ENCODE measurements at regions not wholly inside any gene's neighbourhood (a gene's known extent, or its start where the extent isn't known, plus 50 kb on each side); places are given as distances from the start of the nearest gene placed in this dataset.

DNA sequence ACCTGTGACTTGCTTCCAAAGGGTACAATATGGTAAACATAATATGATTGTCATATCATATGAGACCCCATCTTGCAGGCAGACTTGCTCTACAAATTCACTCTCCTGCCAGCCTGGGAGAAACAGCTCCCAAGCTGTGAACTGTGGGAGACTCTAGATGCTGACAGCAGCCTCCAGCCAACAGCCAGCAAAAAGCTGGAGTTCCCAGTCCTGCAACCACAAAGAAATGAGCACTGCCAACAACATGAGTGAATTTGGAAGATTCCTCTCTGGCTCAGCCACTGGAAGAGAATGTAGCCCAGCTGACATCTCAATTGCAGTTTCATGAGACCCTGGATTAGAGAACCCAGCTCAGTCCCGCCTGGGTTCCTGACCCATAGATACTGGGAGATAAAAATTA is 145.4 kb downstream of the QDPR start:
- Mint-ChIP-seq H3K27me3 (peaks cover 23% of the 10 kb centered on the region), H3K9me3 (no peaks in the 10 kb centered on the region), H3K4me1 (peaks cover 9% of the 10 kb centered on the region), H3K27ac (peak overlapping the region in 1 of 2 donors; percentile 15), H3K4me3 (no peak overlapping the region)
- ATAC-seq (no peak), DNase-seq (no peak)

DNA sequence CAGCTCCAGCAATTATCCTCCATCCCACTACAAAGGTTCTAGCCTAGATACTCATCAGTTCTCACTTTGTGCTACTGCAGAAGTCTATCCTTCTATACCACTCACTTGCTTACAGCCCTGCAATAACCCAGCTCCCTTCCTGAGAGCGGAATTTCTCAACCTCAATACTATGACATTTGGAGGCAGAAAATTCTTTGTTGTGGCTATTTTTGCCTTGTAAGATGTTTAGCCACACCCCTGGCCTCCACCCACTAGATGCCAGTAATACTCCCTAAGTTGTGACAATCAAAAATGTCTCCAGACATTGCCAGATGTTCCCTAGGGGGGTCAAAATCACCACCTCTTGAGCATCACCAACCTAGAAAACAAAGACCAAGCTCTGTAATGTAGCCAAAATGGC is 149.5 kb downstream of the QDPR start:
- ATAC-seq (no peak), DNase-seq (no peak)
- H3K27ac Mint-ChIP-seq: no peak overlapping the region
- no peak overlapping the region for H3K4me3 Mint-ChIP-seq
- no peaks in the 10 kb centered on the region for H3K9me3 Mint-ChIP-seq
- H3K4me1 Mint-ChIP-seq: peaks cover 9% of the 10 kb centered on the region
- H3K27me3 Mint-ChIP-seq: peaks cover 23% of the 10 kb centered on the region

DNA sequence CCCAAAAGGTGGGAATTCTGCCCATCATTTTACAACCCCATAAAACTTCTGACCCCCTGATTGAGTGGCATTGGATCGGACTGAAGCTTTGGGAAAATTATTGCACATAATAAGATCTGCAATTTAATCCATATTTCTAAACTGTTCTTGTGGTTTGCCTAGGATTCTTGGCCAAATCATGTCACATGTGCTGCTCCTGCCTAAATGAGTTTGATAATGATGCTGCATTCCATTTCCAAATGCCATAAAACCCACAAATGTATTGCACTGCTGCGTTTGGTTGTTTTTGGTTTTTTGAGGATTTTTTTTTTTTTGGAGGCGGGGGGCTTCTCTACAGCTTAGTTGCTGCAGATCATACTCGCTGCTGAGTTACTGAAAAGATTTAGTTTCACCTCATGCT is 153.6 kb downstream of the QDPR start:
- Mint-ChIP-seq H3K9me3 (no peaks in the 10 kb centered on the region), H3K4me3 (no peak overlapping the region), H3K27ac (no peak overlapping the region), H3K27me3 (peaks cover 24% of the 10 kb centered on the region), H3K4me1 (peaks cover 9% of the 10 kb centered on the region)
- no peak for DNase-seq
- no peak for ATAC-seq

DNA sequence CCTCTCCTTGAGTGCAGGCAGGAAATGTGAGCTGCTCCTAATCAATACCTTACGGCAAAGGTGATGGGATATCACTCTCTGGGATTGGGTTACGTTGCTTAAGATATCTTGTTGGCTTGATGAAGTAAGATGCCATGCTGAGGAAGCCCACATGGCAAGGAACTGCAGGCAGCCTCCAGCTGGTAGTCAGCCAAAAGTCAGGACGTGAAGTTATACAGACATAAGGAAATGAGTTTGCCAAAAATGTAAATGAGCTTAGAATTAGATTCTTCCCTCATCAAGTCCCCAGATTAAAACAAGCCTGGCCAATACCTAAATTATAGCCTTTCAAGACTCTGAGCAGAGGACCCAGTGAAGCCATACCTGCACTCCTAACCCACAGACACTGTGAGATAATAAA is 155.0 kb downstream of the QDPR start:
- ATAC-seq: no peak
- no peak overlapping the region for H3K4me3 Mint-ChIP-seq
- H3K27ac Mint-ChIP-seq: no peak overlapping the region
- DNase-seq: no peak
- no peaks in the 10 kb centered on the region for H3K9me3 Mint-ChIP-seq
- H3K27me3 Mint-ChIP-seq: peaks cover 13% of the 10 kb centered on the region
- H3K4me1 Mint-ChIP-seq: no peaks in the 10 kb centered on the region

DNA sequence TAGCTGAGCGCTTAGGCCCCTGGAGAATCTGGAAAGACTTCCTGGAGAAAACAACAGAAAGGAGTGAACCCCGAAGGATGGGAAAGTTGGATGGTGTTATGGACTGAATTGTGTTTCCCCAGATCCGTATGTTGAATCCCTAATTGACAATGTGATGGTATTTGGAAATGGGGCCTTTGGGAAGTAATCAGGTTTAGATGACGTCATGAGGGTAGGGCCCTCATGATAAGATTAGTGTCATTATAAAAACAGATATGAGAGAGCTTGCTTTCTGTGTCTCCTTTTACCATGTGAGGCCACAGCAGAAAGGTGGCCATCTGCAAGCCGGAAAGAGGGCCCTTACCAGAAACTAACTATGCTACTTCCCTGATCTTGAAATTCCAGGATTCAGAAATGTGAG is 159.5 kb downstream of the QDPR start:
- no peaks in the 10 kb centered on the region for H3K4me1 Mint-ChIP-seq
- peaks cover 9% of the 10 kb centered on the region for H3K27me3 Mint-ChIP-seq
- DNase-seq (no peak), ATAC-seq (no peak)
- H3K27ac Mint-ChIP-seq: no peak overlapping the region
- H3K9me3 Mint-ChIP-seq: no peaks in the 10 kb centered on the region
- H3K4me3 Mint-ChIP-seq: no peak overlapping the region

DNA sequence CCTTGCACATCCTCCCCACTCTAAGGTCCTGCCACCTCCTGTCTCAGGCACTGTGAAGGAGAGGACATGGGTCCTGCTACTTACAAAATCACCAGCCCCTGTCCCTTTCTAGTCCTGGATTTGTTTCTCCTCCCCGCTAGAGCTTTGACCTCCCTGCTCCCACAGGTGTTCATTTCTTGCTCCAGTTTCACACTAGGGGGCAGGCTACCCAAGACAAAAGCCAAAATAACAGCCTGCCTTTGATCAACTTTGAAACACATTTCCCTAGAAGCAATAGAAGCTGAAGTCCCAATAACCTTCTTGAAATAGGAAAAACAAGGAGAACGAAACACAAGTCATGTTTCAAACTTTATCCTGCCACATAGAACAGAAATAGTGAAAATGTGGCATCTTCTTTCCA is 164.4 kb downstream of the QDPR start:
- DNase-seq (peak; percentile 20 to 23), ATAC-seq (peak; percentile 54)
- Mint-ChIP-seq H3K27ac (no peak overlapping the region), H3K9me3 (peaks cover 0 to 4% of the 10 kb centered on the region in 2 donors), H3K4me3 (no peak overlapping the region), H3K4me1 (no peaks in the 10 kb centered on the region), H3K27me3 (no peaks in the 10 kb centered on the region)

DNA sequence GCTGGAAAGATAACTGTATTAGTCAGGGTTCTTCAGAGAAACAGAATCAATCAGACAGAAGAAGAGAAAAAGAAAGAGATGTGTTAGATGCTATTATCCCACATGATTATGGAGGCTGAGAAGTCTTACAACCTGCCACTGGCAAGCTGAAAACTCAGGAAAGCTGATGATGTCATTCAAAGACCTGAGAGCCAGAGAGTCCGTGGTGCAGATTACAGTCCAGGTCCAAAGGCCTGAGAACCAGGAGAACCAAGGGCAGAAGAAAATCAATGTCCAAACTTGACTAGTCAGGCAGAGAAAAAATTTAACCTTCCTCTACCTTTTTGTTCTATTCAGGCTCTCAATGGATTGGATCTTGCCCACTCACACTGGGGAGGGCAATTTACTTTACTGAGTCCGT is 172.5 kb downstream of the QDPR start:
- Mint-ChIP-seq H3K4me3 (no peak overlapping the region), H3K27ac (peak overlapping the region; percentile 12 to 73), H3K27me3 (no peaks in the 10 kb centered on the region), H3K9me3 (peaks cover 0 to 9% of the 10 kb centered on the region in 2 donors), H3K4me1 (peaks cover 47% of the 10 kb centered on the region)
- DNase-seq (no peak), ATAC-seq (no peak)

DNA sequence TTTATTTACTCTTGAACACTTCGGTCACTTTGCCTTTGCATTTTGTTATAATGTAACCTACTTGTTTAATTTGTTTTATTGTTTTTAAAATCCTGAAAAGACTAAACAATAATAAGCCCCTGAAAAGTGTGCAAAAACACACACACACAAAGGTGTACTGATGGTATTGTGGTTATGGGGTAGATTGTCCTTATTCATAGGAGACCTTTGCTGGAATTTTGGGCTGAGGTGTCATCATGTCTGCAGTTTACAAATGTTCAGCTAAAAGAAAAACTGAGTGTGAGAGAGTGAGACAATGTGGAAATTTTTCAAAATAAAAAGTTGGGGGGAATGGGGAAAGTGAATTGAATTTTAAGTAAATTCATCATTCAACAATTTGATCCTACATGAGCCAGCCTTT is 174.9 kb downstream of the QDPR start:
- DNase-seq (no peak), ATAC-seq (peak; percentile 28)
- H3K4me3 Mint-ChIP-seq: peak overlapping the region; percentile 67 to 71
- no peaks in the 10 kb centered on the region for H3K27me3 Mint-ChIP-seq
- peaks cover 59% of the 10 kb centered on the region for H3K4me1 Mint-ChIP-seq
- H3K27ac Mint-ChIP-seq: peak overlapping the region; percentile 88 to 92
- peaks cover 0 to under 1% of the 10 kb centered on the region in 2 donors for H3K9me3 Mint-ChIP-seq

DNA sequence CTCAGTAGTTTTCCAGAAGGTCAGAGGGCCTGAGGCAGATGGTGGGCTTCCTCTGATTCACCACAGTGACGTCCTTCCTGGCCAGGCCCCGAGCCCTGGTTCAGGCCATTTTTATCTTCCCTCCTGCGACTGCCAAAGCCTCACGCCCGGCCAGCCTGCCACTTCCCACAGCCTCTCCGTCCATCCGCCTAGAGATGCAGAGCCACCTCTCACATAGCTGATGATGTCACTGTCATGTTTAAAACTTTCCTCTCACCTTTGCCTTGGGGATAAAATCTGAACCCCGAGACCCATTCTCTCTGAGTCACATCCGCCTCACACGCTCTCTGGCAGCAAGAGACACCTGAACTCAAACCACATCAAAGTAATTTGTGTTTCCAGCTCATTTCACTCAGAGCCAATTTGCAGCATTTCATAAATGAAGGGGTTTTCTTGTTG is 175.3 kb downstream of the QDPR start:
- H3K27me3 Mint-ChIP-seq: no peaks in the 10 kb centered on the region
- peak; percentile 77 to 87 for DNase-seq
- H3K9me3 Mint-ChIP-seq: no peaks in the 10 kb centered on the region
- peaks cover 59% of the 10 kb centered on the region for H3K4me1 Mint-ChIP-seq
- peak; percentile 96 for ATAC-seq
- peak overlapping the region; percentile 67 to 71 for H3K4me3 Mint-ChIP-seq
- H3K27ac Mint-ChIP-seq: peak overlapping the region; percentile 88 to 92

DNA sequence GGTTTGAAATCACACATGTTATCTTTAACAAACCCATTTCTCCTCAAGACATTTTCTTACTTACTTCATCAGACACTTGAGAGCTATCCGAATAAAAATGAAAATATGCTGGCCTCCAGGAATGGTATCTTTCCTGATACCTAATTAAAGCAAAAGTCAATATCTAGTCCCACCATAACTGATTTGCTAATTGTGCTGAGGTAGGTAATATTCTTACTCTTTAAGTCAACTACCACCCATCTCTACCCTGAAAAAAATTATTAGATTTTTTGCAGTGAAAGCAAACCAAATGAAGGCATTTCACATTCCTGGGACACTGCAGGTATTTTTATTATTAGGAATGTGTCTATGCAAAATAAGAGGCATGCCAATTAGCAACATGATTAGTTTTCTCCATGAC is 175.8 kb downstream of the QDPR start:
- no peak for DNase-seq
- peaks cover 59% of the 10 kb centered on the region for H3K4me1 Mint-ChIP-seq
- ATAC-seq: no peak
- no peaks in the 10 kb centered on the region for H3K27me3 Mint-ChIP-seq
- H3K9me3 Mint-ChIP-seq: peaks cover 2% of the 10 kb centered on the region in 2 donors
- peak overlapping the region; percentile 67 to 71 for H3K4me3 Mint-ChIP-seq
- peak overlapping the region in 1 of 2 donors; percentile 92 for H3K27ac Mint-ChIP-seq

DNA sequence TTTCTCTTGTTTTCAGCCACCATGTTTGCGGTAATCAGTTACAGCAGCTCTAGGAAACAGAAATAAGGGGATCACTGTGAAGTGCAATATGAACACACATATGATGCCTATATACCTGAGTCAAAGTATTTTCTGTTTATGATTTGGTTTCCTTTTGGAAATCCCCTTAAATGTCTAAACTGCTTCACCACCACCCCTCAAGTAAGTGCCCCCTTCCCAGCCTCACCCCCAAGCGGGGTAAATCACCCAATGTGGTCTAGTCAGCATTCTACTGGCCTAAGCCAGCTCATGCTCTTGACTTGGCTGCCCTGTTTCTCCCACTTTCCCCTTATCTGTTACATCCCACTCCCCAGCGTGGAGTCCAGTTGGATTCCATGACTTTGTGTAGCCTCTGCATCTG is 176.5 kb downstream of the QDPR start:
- Mint-ChIP-seq H3K27ac (peak overlapping the region in 1 of 2 donors; percentile 59), H3K4me3 (peak overlapping the region; percentile 67 to 71), H3K27me3 (no peaks in the 10 kb centered on the region), H3K9me3 (peaks cover 5% of the 10 kb centered on the region in 2 donors), H3K4me1 (peaks cover 59% of the 10 kb centered on the region)
- peak in 1 of 2 donors; percentile 43 for DNase-seq
- ATAC-seq: peak; percentile 53

DNA sequence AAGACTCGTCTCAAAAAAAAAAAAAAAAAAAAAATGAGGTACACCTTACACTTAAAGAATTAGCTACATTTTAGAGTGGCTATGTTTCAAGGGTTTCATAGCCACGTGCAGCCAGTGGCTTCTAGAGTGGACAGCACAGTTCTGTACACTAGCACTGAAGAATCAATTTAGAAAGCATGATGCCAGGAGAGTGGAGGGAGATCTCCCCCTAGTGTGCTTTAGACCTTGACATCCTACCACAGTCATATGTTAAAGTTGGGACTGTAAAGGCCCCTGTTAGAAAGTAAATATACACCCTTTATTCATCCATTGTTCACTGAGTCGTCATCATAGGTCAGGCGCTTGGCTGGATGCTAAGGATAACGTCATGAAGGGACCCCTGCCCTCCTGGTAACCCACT is 179.4 kb downstream of the QDPR start:
- no peak for ATAC-seq
- no peak for DNase-seq
- H3K9me3 Mint-ChIP-seq: peaks cover 5% of the 10 kb centered on the region in 2 donors
- H3K4me3 Mint-ChIP-seq: no peak overlapping the region
- peaks cover 51% of the 10 kb centered on the region for H3K4me1 Mint-ChIP-seq
- no peaks in the 10 kb centered on the region for H3K27me3 Mint-ChIP-seq
- H3K27ac Mint-ChIP-seq: no peak overlapping the region

DNA sequence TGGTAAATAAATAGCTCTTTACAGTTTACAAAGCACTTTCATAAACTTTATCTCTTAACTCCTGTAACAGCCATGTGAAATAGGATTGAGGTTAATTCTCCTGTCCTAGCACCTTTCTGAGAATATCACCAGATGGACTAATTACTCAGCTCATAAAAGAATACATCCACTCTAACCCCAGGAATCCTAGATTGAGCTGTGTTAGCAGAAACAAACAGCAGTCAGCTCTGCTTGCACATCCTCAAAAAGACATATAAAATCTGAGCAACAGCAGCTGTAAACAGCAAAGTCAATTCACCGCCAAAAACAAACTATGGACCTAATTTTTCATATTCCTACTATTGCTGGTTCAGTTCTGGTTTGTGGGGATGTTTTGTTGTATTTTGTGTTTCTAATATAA is 182.8 kb downstream of the QDPR start:
- Mint-ChIP-seq H3K4me3 (no peak overlapping the region), H3K9me3 (peaks cover 5% of the 10 kb centered on the region in 2 donors)

DNA sequence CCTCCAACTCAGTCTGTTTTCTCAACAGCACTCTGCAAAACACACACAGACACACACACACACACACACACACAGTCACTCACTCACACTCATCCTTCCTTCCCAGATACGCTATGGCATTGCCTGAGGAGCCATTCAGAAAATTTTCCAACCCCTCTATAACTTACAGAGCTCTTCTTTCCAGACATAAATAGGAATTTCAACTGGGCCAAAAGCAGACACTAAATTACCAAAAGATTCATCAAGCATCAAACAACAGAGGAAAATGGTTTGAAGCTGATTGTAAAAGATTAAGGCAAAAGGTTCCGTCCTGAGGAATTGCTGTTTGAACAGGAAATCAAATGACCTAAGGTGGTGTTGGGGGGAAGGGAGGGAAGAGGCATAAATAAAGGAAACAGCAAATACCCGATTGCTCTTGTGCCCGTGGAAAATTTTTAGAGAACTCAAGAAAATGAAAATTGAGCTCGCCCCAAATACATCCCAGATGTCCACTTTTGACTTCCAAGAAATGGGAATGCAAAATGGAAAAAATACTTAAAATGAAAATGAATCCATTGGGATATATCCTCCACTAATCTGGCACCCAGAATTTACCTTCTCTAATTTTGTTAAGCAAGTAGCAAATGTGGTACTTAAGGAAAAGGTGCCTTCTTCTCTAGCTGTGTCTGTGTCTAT is 183.6 kb downstream of the QDPR start:
- DNase-seq (no peak), ATAC-seq (no peak)
- H3K4me1 Mint-ChIP-seq: peaks cover 25% of the 10 kb centered on the region
- H3K27me3 Mint-ChIP-seq: no peaks in the 10 kb centered on the region
- peak overlapping the region in 1 of 2 donors; percentile 16 for H3K27ac Mint-ChIP-seq
- H3K4me3 Mint-ChIP-seq: no peak overlapping the region
- peaks cover 5% of the 10 kb centered on the region in 2 donors for H3K9me3 Mint-ChIP-seq

More for the DNA sequence above, 182.8 kb downstream of the QDPR start:
- ATAC-seq (no peak), DNase-seq (no peak)
- H3K27me3 Mint-ChIP-seq: no peaks in the 10 kb centered on the region
- no peak overlapping the region for H3K27ac Mint-ChIP-seq
- H3K4me1 Mint-ChIP-seq: peaks cover 32% of the 10 kb centered on the region

DNA sequence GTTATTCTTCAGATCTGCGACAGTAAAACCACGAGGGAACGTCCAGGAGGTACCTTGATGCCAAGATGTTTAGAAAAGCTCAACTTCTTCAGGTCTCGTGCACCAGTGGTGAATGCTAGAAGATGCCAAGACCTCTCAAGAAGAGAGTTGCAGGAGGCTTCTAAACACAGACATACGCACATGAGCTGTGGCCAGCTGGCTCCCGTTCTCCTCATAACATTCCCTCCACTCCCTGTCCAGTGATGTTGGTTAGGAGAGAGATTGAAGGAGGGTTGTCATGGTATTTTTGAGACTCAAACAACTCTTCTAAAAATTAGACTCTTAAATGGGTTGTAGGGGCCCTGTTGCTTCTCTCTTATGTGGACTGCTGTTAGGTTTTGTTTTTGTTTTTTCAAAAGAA is 184.3 kb downstream of the QDPR start:
- no peak for DNase-seq
- peaks cover 5% of the 10 kb centered on the region in 2 donors for H3K9me3 Mint-ChIP-seq
- H3K27ac Mint-ChIP-seq: no peak overlapping the region
- ATAC-seq: no peak
- H3K4me3 Mint-ChIP-seq: no peak overlapping the region
- H3K27me3 Mint-ChIP-seq: no peaks in the 10 kb centered on the region
- peaks cover 24% of the 10 kb centered on the region for H3K4me1 Mint-ChIP-seq

DNA sequence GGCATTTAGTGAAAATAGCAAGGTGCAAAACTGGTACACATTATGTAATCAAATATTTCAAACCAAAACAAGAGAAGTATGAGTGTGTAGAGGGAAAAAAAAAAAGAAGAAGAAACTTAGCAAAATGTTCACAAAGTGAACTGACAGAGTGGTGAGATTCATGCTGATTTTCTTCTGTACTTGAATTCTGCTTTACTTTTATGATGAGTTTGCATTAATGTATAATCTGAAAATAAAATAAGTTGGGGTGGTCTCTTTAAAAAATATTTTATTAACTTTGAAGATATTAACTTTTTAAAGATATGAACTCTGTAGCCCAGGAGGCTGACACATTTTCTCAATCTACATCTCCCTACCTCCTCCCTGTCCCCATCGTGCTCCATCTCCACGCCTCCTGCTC is 185.1 kb downstream of the QDPR start:
- Mint-ChIP-seq H3K4me1 (peaks cover 24% of the 10 kb centered on the region), H3K4me3 (no peak overlapping the region)
- ATAC-seq: no peak

DNA sequence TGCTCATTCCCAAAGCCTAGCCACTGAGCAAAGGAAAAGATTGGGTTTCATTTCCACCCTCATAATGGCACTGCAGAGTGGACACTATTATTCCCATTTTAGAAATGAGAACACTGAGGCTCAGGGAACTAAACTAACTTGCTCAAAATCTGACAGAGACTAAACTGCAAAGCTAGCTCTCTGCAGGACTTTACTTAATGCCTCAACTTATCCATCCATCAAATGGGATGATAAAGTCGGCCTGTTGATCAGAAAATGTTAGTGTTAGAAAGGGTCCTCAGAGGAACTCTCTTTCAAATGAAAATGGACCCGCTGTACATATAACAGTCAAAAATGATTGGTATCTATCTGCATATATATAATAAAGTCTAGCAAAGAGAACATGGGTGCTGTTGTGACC is 186.8 kb downstream of the QDPR start:
- Mint-ChIP-seq H3K27ac (no peak overlapping the region), H3K27me3 (no peaks in the 10 kb centered on the region), H3K4me1 (peaks cover 24% of the 10 kb centered on the region), H3K4me3 (no peak overlapping the region), H3K9me3 (peaks cover 0 to 2% of the 10 kb centered on the region in 2 donors)
- no peak for DNase-seq
- no peak for ATAC-seq

More for the DNA sequence above, 185.1 kb downstream of the QDPR start:
- no peaks in the 10 kb centered on the region for H3K27me3 Mint-ChIP-seq
- no peak for DNase-seq
- H3K27ac Mint-ChIP-seq: no peak overlapping the region
- peaks cover 5% of the 10 kb centered on the region in 2 donors for H3K9me3 Mint-ChIP-seq
